Aorta (tissue), 5 donors: ENCODE measurements at regions not wholly inside any gene's neighbourhood (a gene's known extent, or its start where the extent isn't known, plus 50 kb on each side); places are given as distances from the start of the nearest gene placed in this dataset.

ENCODE experiments used
- ATAC-seq: fragments of 200-7000 bp; cut with Tn5 transposase; one replicate; pipeline ENCODE4 v1.9.1; 2022; ENCODE audit warnings: moderate library complexity; ENCODE audit not compliant: low FRiP score
- DNase-seq, 2 donors: peaks; one replicate each; pipeline ENCODE4 v3.0.0-alpha.2; 2020
- H3K27ac ChIP-seq, 2 donors: one replicate each; pipeline ENCODE4 v1.5.1; 2013; ENCODE audit warnings: low read length in 2 of 2, mild to moderate bottlenecking in 2 of 2, moderate library complexity in 2 of 2, control low read depth in 1 of 2, inconsistent platforms in 1 of 2, low read depth in 1 of 2
- H3K27me3 ChIP-seq, 2 donors: one replicate each; pipeline ENCODE4 v1.6.1; 2013; ENCODE audit warnings: control low read depth in 1 of 2, low read length in 1 of 2, mild to moderate bottlenecking in 1 of 2, moderate library complexity in 1 of 2; ENCODE audit not compliant: insufficient read depth in 2 of 2, control insufficient read depth in 1 of 2
- H3K36me3 ChIP-seq, 2 donors: one replicate each; pipeline ENCODE4 v1.6.1; 2013; ENCODE audit warnings: control low read depth in 1 of 2, low read length in 1 of 2, mild to moderate bottlenecking in 1 of 2; ENCODE audit not compliant: insufficient read depth in 2 of 2, control insufficient read depth in 1 of 2
- H3K4me1 ChIP-seq, 2 donors: one replicate each; pipeline ENCODE4 v1.6.1; 2013; ENCODE audit warnings: low read length in 2 of 2, control low read depth in 1 of 2, mild to moderate bottlenecking in 1 of 2, moderate library complexity in 1 of 2; ENCODE audit not compliant: insufficient read depth in 2 of 2, control insufficient read depth in 1 of 2
- H3K4me3 ChIP-seq, 2 donors: one replicate each; pipeline ENCODE4 v1.5.1; 2013; ENCODE audit warnings: low read length in 2 of 2, control low read depth in 1 of 2, mild to moderate bottlenecking in 1 of 2
- H3K9me3 ChIP-seq: one replicate; pipeline ENCODE4 v1.6.1; 2013; ENCODE audit warnings: mild to moderate bottlenecking, low read length; ENCODE audit not compliant: control insufficient read depth
- WGBS, 2 donors: extraction: QIAGEN DNeasy Blood & Tissue Kit; methylation state at CpG; one replicate each; pipeline ENCODE4 v1.1.7; 2013; 5-methylcytosine and 5-hydroxymethylcytosine counted together
- intact Hi-C, 2 donors: fragments of 100-400 bp; cut with DNase I; formaldehyde crosslinking; loops; one replicate each; pipeline versions ENCODE4 v1.14.2 to v1.15.0; 2022
- donor health status: healthy with polysubstance abuse.
- donor health status: Bipolar disorder and iron deficiency.
- donor health status: DM: no; HTN: no; CAD: no.
- donor health status: DM: no; HTN: no; CAD: no.
- donor health status: DM: yes; HTN: yes; CAD: no.

DNA sequence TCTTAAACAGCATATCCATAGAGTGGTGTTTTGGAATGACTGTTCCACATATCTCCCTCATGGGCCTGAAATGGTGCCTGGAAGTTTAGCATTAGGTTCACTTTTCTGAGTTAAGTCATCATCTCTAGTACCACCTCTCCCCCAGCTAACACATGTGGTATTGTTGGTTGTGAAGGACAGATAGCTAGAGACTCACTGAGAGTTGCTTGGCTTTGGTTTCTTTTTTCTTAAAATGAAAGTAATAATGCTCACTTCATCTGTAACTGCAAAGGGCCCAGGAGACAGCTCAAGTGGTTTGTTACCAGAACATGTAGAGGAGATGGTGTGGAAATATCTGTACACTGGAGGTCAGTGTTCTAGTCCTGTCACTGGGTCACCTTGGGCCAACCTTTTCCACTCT lies 90.9 kb downstream of the EFNB1 start:
- Histone ChIP-seq H3K9me3 (no peaks in the 10 kb centered on the region), H3K4me1 (no peaks in the 10 kb centered on the region), H3K27ac (no peak overlapping the region), H3K4me3 (no peak overlapping the region), H3K36me3 (no peaks in the 10 kb centered on the region), H3K27me3 (no peaks in the 10 kb centered on the region)
- ATAC-seq (no peak), DNase-seq (no peak)
- intact Hi-C loops, result no loop called here

DNA sequence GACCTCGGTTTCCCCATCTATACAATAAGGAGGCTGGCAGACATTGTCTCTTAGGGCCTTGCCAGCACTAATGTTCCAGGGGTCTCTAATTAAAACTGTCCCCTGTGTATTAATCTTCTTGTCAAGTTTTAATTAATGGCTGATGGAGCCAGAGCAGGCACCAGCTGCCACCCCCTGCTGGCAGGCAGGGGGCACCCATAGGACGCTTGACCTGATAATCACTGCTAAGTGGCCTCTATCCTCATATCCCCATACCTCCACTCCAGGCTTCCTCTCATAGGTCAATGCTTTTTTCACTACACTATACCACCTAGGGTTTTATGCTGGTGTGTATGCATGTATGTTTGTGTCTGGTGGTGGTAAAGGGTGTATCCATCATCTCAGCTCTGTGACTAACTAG lies 89.4 kb downstream of the EFNB1 start:
- no peak overlapping the region for H3K4me3 ChIP-seq
- 78 to 91% methylated on average over 2 of the region's 2 CpGs for WGBS, 2 donors
- no peak overlapping the region for H3K27ac ChIP-seq
- no peaks in the 10 kb centered on the region for H3K27me3 ChIP-seq
- H3K36me3 ChIP-seq, result no peaks in the 10 kb centered on the region
- H3K4me1 ChIP-seq, result no peaks in the 10 kb centered on the region
- no peaks in the 10 kb centered on the region for H3K9me3 ChIP-seq
- ATAC-seq, result no peak
- intact Hi-C loops, result no loop called here
- DNase-seq, result no peak

DNA sequence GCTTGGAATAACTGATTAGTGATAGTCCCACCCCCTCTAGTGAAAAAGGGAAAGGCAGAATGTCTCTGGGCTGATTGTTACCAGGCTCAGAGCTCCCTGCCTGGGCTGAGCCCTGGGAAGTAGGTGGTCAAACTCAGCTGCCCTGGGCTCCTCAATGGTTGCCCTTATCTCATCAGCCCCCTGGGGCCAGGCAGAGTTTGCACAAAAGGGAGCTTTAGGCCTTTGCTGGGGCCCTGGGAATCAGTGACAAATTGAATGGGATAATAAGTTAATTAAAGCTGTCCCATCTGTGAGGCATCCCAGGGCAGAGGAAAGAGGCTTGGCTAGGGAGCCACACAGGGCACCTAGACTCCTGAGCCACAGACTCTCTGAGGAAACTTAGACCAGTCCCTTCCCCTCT lies 89.0 kb downstream of the EFNB1 start:
- intact Hi-C loops, result no loop called here
- DNase-seq, result no peak
- Histone ChIP-seq H3K4me1 (no peaks in the 10 kb centered on the region), H3K36me3 (no peaks in the 10 kb centered on the region), H3K27ac (no peak overlapping the region), H3K9me3 (no peaks in the 10 kb centered on the region), H3K4me3 (no peak overlapping the region), H3K27me3 (no peaks in the 10 kb centered on the region)
- no peak for ATAC-seq

DNA sequence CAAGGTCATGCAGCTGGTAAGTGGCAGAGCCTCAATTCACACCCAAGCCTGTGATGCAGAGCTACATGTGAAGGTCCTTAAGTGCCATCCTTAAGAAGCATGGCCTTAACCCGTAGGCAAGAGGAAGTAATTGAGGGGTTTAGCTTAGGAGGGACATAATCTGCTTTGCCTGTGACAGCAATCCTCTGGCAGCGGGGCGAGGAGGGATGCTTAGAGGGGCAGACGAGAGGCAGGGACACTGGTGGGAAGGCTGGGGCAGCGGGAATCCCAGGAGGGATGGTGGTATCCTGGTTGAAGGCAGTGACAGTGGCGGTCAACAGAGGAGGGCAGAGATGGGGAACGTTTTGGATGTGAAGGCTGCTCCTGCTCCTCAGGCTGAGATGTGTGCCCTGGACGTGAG lies 88.1 kb downstream of the EFNB1 start:
- intact Hi-C loops, result no loop called here
- H3K4me1 ChIP-seq, result no peaks in the 10 kb centered on the region
- no peaks in the 10 kb centered on the region for H3K27me3 ChIP-seq
- H3K27ac ChIP-seq, result no peak overlapping the region
- no peak overlapping the region for H3K4me3 ChIP-seq
- H3K36me3 ChIP-seq, result no peaks in the 10 kb centered on the region
- WGBS, 2 donors, result 64 to 90% methylated on average over 8 of the region's 8 CpGs
- H3K9me3 ChIP-seq, result no peaks in the 10 kb centered on the region
- no peak for DNase-seq
- ATAC-seq, result no peak

DNA sequence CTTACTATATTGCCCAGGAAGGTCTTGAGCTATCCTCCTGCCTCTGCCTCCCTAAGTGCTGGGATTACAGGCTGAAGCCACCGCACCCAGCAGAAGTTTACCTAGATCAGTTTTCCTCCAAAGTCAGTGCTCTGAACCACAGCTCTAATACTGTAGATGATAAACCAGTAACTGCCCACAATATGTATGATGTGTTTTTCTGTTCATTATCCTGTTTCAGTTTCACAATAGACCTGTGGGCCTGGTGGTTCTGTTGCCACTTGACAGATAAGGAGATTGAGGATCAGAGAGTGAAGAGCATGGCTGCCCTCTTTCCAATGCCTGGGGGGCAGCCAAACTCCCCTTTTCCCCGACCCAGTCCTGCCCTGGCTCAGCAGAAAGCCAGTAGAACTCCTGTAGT lies 87.0 kb downstream of the EFNB1 start:
- WGBS, 2 donors, result 75 to 90% methylated on average over 2 of the region's 2 CpGs
- DNase-seq (no peak), ATAC-seq (no peak)
- Histone ChIP-seq H3K27me3 (no peaks in the 10 kb centered on the region), H3K4me1 (no peaks in the 10 kb centered on the region), H3K36me3 (no peaks in the 10 kb centered on the region), H3K27ac (no peak overlapping the region), H3K4me3 (no peak overlapping the region), H3K9me3 (no peaks in the 10 kb centered on the region)
- intact Hi-C loops, result no loop called here

DNA sequence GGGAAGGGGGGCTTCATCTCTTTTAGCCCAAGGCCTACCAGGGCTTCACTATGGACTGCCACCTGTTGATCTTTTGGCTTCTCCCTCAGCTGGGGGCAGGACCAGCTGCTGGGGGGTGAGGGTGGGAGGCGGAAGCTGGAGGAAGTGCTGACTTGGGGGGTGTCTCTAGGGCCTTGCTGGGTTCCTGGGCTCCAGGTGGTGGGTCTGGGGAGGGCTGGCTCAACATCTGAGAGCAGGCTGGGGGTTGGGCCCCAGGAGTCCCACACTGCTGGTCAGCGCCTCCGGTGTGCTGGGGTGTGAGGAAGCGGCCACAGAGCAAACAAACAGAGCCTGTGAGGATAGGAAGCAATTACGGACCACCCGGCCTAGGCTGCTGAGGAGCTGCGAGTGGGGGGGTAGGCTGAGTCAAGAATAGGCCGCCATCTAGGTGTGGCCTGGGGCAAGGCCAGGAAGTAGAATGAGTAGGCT lies 85.7 kb downstream of the EFNB1 start:
- WGBS, 2 donors, result 83 to 93% methylated on average over 8 of the region's 8 CpGs
- Histone ChIP-seq H3K4me1 (no peaks in the 10 kb centered on the region), H3K27me3 (no peaks in the 10 kb centered on the region), H3K4me3 (no peak overlapping the region), H3K36me3 (no peaks in the 10 kb centered on the region), H3K27ac (no peak overlapping the region), H3K9me3 (no peaks in the 10 kb centered on the region)
- no peak for ATAC-seq
- no peak for DNase-seq
- intact Hi-C loops, result no loop called here

DNA sequence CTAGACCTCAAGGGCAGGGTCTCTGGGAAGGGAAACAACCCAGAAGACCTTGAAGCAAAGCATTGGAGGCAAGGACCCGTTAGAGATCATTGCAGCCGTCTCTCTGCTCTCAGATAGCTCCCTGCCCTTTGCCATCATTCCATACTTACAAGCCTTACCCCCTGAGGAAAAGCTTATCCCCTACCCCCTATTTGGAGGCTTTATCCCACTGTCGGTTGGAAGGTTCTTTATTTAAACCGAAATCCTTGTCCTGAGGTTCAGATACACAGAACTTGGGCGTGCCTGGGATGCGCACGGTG lies 84.4 kb downstream of the EFNB1 start:
- no peaks in the 10 kb centered on the region for H3K4me1 ChIP-seq
- H3K27me3 ChIP-seq, result no peaks in the 10 kb centered on the region
- no peak overlapping the region for H3K27ac ChIP-seq
- H3K9me3 ChIP-seq, result no peaks in the 10 kb centered on the region
- DNase-seq, result no peak
- H3K4me3 ChIP-seq, result no peak overlapping the region
- intact Hi-C loops, result no loop called here
- WGBS, 2 donors, result 82 to 90% methylated on average over 7 of the region's 7 CpGs
- ATAC-seq, result no peak
- no peaks in the 10 kb centered on the region for H3K36me3 ChIP-seq

DNA sequence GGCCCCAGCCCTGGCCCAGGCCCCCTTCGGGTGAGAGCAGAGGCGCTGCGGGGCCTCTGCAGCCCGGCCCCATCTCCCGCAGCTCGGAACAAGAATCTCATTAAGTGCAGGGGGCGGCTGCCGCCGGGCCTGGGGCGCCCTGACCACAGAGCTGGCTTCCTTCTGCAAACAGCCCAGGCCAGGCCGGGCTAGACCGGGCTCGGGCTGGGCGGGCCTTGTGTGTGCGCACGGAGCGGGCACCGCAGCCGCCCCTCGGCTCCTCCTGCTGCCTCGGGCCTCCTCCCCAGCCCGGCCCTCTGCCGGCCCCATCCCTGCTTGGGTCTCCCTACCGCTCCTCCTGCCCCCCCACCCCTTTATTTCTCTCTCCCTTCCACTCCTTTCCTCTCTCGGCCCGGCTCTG lies 83.3 kb downstream of the EFNB1 start:
- WGBS, 2 donors, result 50 to 58% methylated on average over 21 to 26 of the region's 26 CpGs
- intact Hi-C loops, result no loop called here
- Histone ChIP-seq H3K4me1 (no peaks in the 10 kb centered on the region), H3K36me3 (no peaks in the 10 kb centered on the region), H3K27ac (no peak overlapping the region), H3K4me3 (no peak overlapping the region), H3K27me3 (no peaks in the 10 kb centered on the region), H3K9me3 (no peaks in the 10 kb centered on the region)
- ATAC-seq, result no peak
- DNase-seq, result peak in 1 of 2 donors; percentile 49

DNA sequence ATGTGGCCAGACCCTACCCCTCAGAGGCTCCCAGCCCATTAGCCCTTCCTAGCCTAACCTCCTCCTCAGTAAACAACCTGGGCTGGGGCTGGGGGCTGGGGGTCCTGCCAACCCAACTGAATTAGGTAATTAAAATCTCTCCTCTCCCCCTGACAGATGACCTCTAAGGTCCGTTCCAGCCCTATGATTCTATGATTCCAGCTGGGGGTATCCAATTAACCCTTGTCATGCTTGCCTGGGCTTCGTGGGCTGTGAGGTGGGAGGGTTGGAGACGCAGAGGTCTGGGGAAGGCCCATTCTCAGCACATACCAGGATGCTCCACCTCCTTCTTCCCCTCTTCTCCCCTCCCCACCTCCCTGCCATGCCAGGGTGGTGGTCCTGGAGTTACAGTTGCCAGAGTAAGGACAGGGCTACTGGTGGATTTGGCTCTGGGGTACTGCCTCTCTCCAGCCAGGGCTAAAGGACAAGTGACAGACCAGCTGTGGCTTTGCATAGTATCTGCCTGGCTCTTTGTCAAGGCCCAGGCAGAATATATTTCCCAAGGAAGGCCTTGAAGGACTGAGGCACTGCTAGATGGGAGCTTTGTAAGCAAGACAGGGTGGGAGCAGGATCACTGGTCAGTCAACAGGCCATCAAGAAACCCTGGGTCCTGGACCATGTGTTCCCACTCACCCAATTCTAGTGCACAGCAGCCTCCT lies 82.1 kb downstream of the EFNB1 start:
- H3K27ac ChIP-seq, result no peak overlapping the region
- no peak for DNase-seq
- H3K27me3 ChIP-seq, result no peaks in the 10 kb centered on the region
- H3K4me1 ChIP-seq, result no peaks in the 10 kb centered on the region
- no peak for ATAC-seq
- intact Hi-C loops, result no loop called here
- H3K4me3 ChIP-seq, result no peak overlapping the region
- no peaks in the 10 kb centered on the region for H3K9me3 ChIP-seq
- H3K36me3 ChIP-seq, result no peaks in the 10 kb centered on the region
- 62 to 93% methylated on average over 3 of the region's 3 CpGs for WGBS, 2 donors
